Inflammatory macrophage treated with lipopolysaccharide for 4 hours (primary cell): ENCODE measurements at regions not wholly inside any gene's neighbourhood (a gene's known extent, or its start where the extent isn't known, plus 50 kb on each side); places are given as distances from the start of the nearest gene placed in this dataset.
"Not testable (repeated sequence)": the region's sequence is repeated elsewhere in the genome, so short reads cannot be mapped to it uniquely, and the experiment has no call there.

Experiments used
- DNase-seq: peaks from one replicate; pipeline ENCODE4 v3.0.0-alpha.2; 2020

GRCh38 chr18:29465526-29465925 is 1288.6 kb upstream of the CDH2 start:
- no peak for DNase-seq

GRCh38 chr18:29459972-29460371 is 1283.0 kb upstream of the CDH2 start:
- no peak for DNase-seq

DNA sequence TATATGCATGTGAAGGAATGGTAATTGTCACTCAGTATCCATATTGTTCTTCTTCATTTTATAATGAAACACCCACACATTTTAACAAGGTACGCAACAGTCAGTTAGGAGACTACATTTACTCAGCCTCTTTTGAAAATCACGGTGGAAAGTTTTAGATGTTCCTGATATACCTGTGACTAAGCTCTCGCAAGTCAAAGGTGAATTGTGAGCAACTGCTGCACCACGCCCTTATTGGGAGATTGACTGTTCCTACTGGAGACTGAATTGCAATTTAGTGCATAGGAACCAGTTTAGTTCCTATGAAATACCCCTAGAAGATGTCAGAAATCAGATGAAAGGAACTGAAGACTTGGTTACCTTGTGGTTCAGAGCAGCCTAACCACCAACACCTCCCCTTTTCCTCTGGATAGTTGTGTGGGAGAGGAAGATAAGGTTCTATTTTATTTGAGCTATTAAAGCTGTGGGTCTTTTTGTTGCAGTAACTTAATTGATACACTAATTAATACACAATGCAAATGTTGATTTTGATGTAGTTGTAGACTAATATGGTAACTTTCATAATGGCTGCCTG is 1280.5 kb upstream of the CDH2 start:
- DNase-seq, result no peak

- no peak for DNase-seq
These were observed 1272.5 kb upstream of the CDH2 start for GRCh38 chr18:29449424-29449823.

DNA sequence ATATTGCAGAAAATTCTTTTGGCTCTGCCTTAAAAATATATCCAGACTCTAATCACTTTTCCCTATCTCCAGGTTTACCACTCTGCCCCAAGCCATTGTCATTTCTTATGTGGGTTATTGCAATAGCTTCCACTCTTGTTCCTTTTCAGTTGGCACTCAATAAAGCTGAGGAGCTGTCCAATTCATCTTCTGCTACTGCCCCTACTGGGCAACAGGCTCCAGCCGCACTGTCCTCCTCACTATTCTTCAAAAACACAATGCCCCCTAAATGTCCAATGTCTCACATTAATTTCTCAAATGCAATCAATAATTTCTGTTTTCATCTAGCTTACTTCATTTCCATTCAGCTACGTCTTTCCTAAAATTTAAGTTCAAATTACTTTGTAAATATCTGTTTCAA is 1262.5 kb upstream of the CDH2 start:
- DNase-seq, result no peak

GRCh38 chr18:29436459-29436858 is 1259.5 kb upstream of the CDH2 start:
- no peak for DNase-seq

DNA sequence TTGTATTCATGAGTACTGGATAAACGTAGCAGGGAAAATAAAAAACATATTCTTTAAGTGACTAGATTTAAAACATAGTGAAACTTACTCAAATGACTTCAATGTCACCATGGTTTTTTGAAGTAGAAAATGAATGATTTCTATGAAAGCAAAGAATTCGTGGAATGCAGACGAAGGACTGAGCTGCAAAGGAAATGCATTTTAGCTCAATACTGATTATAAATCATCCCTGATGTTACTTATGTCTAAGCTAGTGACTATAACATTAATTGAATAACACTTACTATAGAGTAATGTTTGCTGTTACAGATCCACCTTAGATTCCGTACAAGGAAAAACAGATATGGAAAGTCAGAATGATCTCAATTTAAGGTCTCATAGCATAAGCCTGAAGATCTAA is 1257.7 kb upstream of the CDH2 start:
- no peak for DNase-seq

DNA sequence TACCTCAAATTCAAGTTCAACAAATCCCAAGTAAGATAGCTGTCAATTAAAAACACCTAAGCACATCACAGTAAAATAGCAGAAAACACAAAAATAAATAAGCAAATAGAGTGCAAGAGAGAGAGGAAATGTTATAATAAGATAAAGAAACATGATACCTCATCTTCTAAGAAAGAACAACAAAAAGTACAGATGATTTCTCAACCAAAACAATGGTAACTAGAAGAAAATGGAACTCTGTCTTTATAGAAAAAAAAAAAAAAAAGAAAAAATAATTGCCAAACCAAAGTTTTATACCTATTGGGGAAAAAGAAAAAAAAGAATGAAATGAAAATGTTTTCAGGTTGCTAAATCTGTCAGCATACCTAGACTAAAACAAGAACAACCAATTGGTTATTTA is 1253.5 kb upstream of the CDH2 start:
- DNase-seq, result no peak

DNA sequence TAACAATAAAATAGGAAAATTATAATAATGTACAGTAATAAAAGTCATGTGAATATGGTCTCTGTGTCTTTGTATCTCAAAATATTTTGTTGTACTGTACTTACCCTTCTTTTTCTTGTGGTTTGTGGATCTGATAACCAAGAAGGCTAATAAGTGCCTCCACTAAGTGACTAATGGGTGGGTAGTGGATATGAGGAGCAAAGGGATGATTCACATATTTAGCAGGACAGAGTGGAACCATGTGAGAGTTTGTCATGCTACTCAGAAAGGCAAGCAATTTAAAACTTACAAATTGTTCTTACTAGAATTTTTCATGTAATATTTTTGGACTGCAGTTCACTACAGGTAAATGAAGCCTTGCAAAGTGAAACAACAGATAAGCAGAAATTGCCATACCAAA is 1241.2 kb upstream of the CDH2 start:
- DNase-seq, result no peak

GRCh38 chr18:29406996-29407395 is 1230.1 kb upstream of the CDH2 start:
- DNase-seq, result no peak

- DNase-seq, result no peak
These were observed 1220.6 kb upstream of the CDH2 start for GRCh38 chr18:29397536-29397935.

DNA sequence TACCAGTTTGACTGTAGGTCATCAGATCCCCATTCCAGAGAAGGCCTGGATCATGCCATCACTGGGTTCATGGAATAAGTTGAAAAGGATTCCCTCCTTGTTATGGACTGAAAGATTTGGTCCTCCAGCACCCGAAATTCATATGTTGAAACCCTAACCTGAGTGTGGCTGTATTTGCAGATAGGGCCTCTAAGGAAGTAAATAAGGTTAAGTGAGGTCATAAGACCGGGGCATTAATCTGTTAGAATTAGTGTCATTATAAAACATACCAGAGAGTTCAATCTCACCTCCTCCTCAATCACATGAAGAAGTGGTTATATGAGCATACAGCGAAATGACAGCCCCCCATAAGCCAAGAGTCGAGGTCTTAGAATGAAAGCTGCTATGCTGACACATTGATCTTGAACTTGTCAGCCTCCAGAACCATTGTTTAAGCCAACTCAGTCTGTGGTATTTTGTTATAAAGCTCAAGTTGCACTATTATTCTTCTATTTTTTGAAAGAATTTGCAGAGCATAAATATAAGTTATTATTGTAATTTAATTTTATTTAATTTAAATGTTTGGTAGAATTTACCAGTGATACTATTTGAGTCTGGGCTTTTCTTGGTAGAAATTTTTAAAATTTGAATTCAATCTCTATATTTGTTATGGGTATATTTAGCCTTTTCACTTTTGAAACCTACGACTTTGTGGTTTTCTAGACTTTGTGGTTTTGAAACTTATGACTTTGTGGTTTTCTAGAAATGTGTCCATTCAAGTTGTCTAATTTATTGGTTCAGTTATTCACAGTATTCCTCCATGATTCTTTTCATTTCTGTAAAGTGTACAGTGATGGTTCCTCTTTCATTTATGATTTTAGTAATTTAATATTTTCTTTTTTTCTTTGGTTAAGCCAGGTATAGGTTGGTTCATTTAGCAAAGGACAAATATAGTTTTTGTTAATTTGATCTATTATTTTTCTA is 1206.7 kb upstream of the CDH2 start:
- no peak for DNase-seq

- DNase-seq, result no peak
These were observed 1201.8 kb upstream of the CDH2 start for GRCh38 chr18:29378651-29379136.

DNA sequence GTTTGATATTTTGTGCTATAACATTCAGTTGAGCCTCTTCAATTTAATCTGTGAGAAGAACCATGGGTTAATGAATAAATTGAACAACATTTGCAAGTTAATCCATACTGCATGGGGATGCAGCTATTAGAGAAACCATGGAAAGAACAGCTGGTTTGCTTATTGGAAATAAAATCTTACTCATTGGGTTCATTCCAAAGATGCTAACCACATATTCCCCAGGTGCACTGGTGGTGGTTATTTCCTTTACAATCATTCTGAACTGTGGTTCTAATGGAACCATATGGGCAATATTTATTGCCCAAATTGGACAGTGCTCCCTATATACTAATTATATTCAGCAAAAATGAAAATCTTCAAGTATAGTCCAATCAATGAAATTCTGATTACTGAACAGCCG is 1200.4 kb upstream of the CDH2 start:
- DNase-seq, result no peak

GRCh38 chr18:29373000-29373399 is 1196.1 kb upstream of the CDH2 start:
- no peak for DNase-seq

- DNase-seq, result no peak
These were observed 1184.9 kb upstream of the CDH2 start for GRCh38 chr18:29361843-29362242.

DNA sequence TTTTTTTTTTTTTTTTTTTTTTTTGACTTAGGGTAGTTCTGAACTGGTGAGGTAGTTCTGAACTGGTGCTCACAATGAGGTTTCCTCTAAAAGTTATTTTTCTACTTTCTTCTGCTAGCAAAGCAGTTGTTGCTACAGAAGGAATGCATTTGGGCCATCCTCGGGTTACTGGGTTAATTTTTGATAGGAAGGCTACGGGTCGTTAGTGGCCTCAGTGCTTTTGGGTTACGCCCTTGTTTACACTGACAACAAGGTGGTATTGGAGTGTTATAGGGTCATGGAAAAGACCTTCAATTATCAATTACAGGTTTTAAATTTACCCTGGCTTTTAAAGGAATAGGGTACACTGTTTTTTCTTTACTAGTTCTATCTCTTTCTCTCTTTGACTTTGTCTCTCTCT is 1183.7 kb upstream of the CDH2 start:
- DNase-seq, result not testable (repeated sequence)

DNA sequence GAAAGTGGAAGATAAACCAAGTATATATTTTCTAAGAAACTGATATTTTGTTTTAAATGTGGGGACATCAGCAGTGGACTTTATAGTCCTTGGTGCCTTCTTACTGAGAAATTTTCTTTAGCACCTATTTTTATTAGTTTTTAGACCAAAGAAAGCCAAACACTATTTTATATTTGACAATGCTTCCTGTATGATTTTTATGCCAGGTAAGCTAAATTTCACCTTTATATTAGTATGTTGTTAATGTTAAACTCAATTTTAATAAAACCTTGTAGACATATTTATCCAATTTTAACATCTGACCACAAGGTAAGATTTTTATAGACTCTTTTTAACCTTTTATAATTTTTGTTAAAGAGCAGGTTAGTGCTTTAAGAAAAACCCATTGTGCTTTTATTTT is 1182.3 kb upstream of the CDH2 start:
- DNase-seq, result not testable (repeated sequence)

GRCh38 chr18:29351171-29351570 is 1174.2 kb upstream of the CDH2 start:
- no peak for DNase-seq

DNA sequence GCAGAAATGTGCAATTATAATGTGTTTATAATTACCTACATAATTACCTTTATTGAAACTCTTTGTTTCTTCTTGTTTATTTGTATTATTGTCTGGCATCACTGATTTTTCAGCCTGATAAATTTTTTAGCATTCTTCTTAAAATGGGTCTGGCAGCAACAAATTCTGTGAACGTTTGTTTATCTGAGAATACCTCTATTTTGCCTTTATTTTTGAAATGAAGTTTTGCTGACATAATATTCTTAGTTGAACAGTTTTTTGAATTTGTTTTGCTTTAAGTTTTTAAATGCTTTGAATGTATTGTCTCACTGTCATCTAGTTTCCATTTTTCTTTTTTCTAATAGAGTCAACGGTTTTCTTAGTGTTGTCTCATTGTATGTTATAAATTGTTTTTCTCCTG is 1152.0 kb upstream of the CDH2 start:
- DNase-seq, result no peak

GRCh38 chr18:29326214-29326613 is 1149.3 kb upstream of the CDH2 start:
- DNase-seq, result no peak

DNA sequence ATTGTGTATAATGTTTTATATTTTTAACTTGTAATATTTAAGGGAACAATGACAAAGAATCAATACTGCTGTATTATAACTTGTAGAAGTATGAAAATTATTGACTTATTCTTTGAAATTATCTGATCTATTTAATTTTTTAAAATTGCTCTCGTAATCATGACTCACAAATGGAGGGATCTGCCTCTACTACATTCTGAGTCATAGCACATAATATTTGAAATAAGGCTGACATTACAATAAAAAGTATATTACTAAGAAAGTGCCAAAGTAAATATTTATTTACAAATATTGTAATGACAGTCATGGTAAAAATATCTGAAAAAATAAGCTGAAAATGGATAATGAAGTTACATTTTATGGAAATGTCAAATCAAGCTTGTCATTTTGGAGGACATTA is 1144.6 kb upstream of the CDH2 start:
- no peak for DNase-seq

DNA sequence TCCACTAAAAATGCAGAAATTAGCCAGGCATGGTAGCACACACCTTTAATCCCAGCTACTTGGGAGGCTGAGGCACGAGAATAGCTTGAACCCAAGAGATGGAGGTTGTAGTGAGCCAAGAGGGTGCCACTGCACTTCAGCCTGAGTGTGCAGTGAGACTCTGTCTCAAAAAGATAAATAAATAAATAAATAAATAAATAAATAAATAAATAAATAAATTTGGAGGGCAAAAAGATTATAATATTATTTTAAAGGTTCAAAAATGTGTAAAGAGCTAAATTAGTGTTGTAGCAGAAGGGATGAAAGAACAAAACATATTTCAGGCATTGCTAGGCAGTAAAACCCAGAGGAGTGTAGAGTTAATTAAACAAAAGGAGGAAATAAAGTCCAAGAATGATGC is 1136.4 kb upstream of the CDH2 start:
- DNase-seq, result no peak

DNA sequence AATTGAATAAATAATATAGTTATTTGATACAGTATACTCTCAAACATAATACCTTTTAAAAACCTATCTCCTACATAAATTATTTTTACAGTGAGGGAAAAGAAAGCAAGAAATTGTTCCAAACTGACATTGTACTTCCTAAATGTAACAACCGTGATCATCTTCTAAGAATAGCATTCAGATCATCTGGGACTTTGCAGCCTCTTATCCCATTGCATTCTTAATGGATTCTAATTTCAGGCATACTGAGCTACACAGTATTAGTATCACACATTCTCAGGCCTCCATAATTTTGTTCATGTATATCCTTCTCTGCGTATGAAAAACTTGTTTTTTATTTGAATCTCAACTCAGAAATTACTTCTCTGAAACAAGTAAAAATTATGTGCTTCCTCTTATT is 1134.7 kb upstream of the CDH2 start:
- DNase-seq, result no peak

- DNase-seq, result no peak
These were observed 1132.4 kb upstream of the CDH2 start for GRCh38 chr18:29309366-29309765.
